GM23338 (cell line): ENCODE measurements at regions not wholly inside any gene's neighbourhood (a gene's known extent, or its start where the extent isn't known, plus 50 kb on each side); places are given as distances from the start of the nearest gene placed in this dataset.

Source experiments
- ATAC-seq: fragments of 200-7000 bp; cut with Tn5 transposase; 3 replicates; pipeline ENCODE4 v1.9.1; 2020
- DNase-seq: peaks from one replicate; pipeline ENCODE4 v3.0.0-alpha.2; 2015; ENCODE audit warnings: low spot score
- H2AFZ ChIP-seq: fragments of 200-600 bp; sonication (generic); 2 replicates; pipeline ENCODE4 v1.8.0; 2016; ENCODE audit warnings: antibody characterized with exemption, mild to moderate bottlenecking, moderate library complexity
- H3F3A ChIP-seq: fragments of 200-600 bp; sonication (generic); replicated peaks from 2 replicates; pipeline ENCODE4 v1.8.0; 2017; ENCODE audit warnings: antibody characterized with exemption, mixed run types, low read depth
- H3K27ac ChIP-seq: fragments of 200-600 bp; sonication (generic); 2 replicates; pipeline ENCODE4 v1.6.1; 2016; ENCODE audit warnings: low read depth
- H3K27me3 ChIP-seq: fragments of 200-600 bp; sonication (generic); 2 replicates; pipeline ENCODE4 v1.8.0; 2016; ENCODE audit warnings: mild to moderate bottlenecking, mixed run types, moderate library complexity; ENCODE audit not compliant: insufficient read depth
- H3K36me3 ChIP-seq: fragments of 200-600 bp; sonication (generic); 2 replicates; pipeline ENCODE4 v1.8.0; 2016; ENCODE audit warnings: mild to moderate bottlenecking; ENCODE audit not compliant: insufficient read depth
- H3K4me1 ChIP-seq: fragments of 200-600 bp; sonication (generic); 2 replicates; pipeline ENCODE4 v1.8.0; 2016; ENCODE audit warnings: mild to moderate bottlenecking, moderate library complexity; ENCODE audit not compliant: insufficient read depth
- H3K4me2 ChIP-seq: fragments of 200-600 bp; sonication (generic); 2 replicates; pipeline ENCODE4 v1.7.1; 2017; ENCODE audit warnings: mixed run types
- H3K4me3 ChIP-seq: fragments of 200-600 bp; sonication (generic); 2 replicates; pipeline ENCODE4 v1.6.1; 2016; ENCODE audit warnings: mixed run types
- H3K79me2 ChIP-seq: fragments of 200-600 bp; sonication (generic); replicated peaks from 2 replicates; pipeline ENCODE4 v1.8.0; 2017; ENCODE audit warnings: mild to moderate bottlenecking; ENCODE audit not compliant: insufficient read depth
- H3K9me2 ChIP-seq: fragments of 200-600 bp; sonication (generic); 2 replicates; pipeline ENCODE4 v1.8.0; 2017; ENCODE audit not compliant: insufficient read depth
- H4K20me1 ChIP-seq: fragments of 200-600 bp; sonication (generic); replicated peaks from 2 replicates; pipeline ENCODE4 v1.8.0; 2017; ENCODE audit warnings: mild to moderate bottlenecking; ENCODE audit not compliant: insufficient read depth
- H3K27ac Mint-ChIP-seq: 2 replicates; pipeline ENCODE4 v1.8.0; 2020; ENCODE audit warnings: inconsistent platforms, mild to moderate bottlenecking, moderate library complexity, mixed read lengths
- H3K27me3 Mint-ChIP-seq: 3 replicates; pipeline ENCODE4 v1.8.0; 2022; ENCODE audit warnings: low read depth, mild to moderate bottlenecking, moderate library complexity, mixed read lengths, inconsistent platforms; ENCODE audit not compliant: insufficient read depth, poor library complexity
- H3K36me3 Mint-ChIP-seq: 3 replicates; pipeline ENCODE4 v1.8.0; 2021; ENCODE audit warnings: low read depth, mild to moderate bottlenecking, inconsistent platforms, moderate library complexity, mixed read lengths
- H3K4me1 Mint-ChIP-seq: 3 replicates; pipeline ENCODE4 v1.8.0; 2020; ENCODE audit warnings: mild to moderate bottlenecking, inconsistent platforms, mixed read lengths
- H3K4me3 Mint-ChIP-seq: 3 replicates; pipeline ENCODE4 v1.8.0; 2021; ENCODE audit warnings: moderate library complexity, mild to moderate bottlenecking, inconsistent platforms, mixed read lengths
- H3K9me3 Mint-ChIP-seq: 3 replicates; pipeline ENCODE4 v1.8.0; 2020; ENCODE audit warnings: moderate library complexity, mild to moderate bottlenecking, inconsistent platforms, mixed read lengths
- CREB1 ChIP-seq: fragments of 250-450 bp; sonication (Bioruptor Pico); IDR thresholded peaks from 2 replicates; pipeline ENCODE4 v1.5.0; 2020; ENCODE audit warnings: low read depth, mild to moderate bottlenecking, moderate library complexity
- CTCF ChIP-seq, 2 experiments: fragments of 200-600 bp in 1 of 2; sonication (generic) in 1 of 2; conservative IDR thresholded peaks; 2 replicates each; pipeline versions ENCODE4 v1.5.1 to v1.6.1; 2016 to 2017; ENCODE audit warnings: antibody characterized with exemption in 2 of 2, low read depth in 2 of 2, mild to moderate bottlenecking in 2 of 2, moderate library complexity in 1 of 2
- ETS1 ChIP-seq: IDR thresholded peaks from 2 replicates; pipeline ENCODE4 v1.6.1; 2016; ENCODE audit warnings: antibody characterized with exemption
- EZH2 ChIP-seq: fragments of 200-600 bp; sonication (generic); IDR thresholded peaks from one replicate; pipeline ENCODE4 v1.8.0; 2017; ENCODE audit warnings: antibody characterized with exemption, mild to moderate bottlenecking, low read depth; ENCODE audit not compliant: unreplicated experiment
- EZH2phosphoT487 ChIP-seq: fragments of 200-600 bp; sonication (generic); IDR thresholded peaks from one replicate; pipeline ENCODE4 v1.8.1; 2018; ENCODE audit warnings: antibody characterized with exemption; ENCODE audit not compliant: unreplicated experiment
- JUNB ChIP-seq: IDR thresholded peaks from one replicate; pipeline ENCODE4 v1.6.1; 2016; ENCODE audit warnings: antibody characterized with exemption; ENCODE audit not compliant: unreplicated experiment
- NANOG ChIP-seq: IDR thresholded peaks from 2 replicates; pipeline ENCODE4 v1.6.1; 2016; ENCODE audit warnings: antibody characterized with exemption, borderline replicate concordance
- POLR2AphosphoS5 ChIP-seq: IDR thresholded peaks from 2 replicates; pipeline ENCODE4 v1.6.1; 2016; ENCODE audit warnings: antibody characterized with exemption, low read depth
- REST ChIP-seq: IDR thresholded peaks from one replicate; pipeline ENCODE4 v1.6.1; 2018; ENCODE audit warnings: antibody characterized with exemption; ENCODE audit not compliant: unreplicated experiment
- STAT1 ChIP-seq: IDR thresholded peaks from one replicate; pipeline ENCODE4 v1.6.1; 2016; ENCODE audit warnings: antibody characterized with exemption; ENCODE audit not compliant: unreplicated experiment
- ZNF114 ChIP-seq: fragments of 250-450 bp; sonication (Bioruptor Pico); IDR thresholded peaks from 2 replicates; pipeline ENCODE4 v1.5.0; 2020; ENCODE audit warnings: mild to moderate bottlenecking, moderate library complexity
- ZNF331 ChIP-seq: fragments of 250-450 bp; sonication (Bioruptor Pico); IDR thresholded peaks from 2 replicates; pipeline ENCODE4 v1.5.0; 2020; ENCODE audit warnings: low read depth, mild to moderate bottlenecking, moderate library complexity
- ZNF462 ChIP-seq: fragments of 250-450 bp; sonication (Bioruptor Pico); IDR thresholded peaks from 2 replicates; pipeline ENCODE4 v1.5.0; 2020; ENCODE audit warnings: mild to moderate bottlenecking, moderate library complexity

- no peaks in the 10 kb centered on the region for H3K27me3 Mint-ChIP-seq
- no peak for ATAC-seq
- TF ChIP-seq CREB1 (CRISPR knock-in tag): no peak
- no peak for TF ChIP-seq ZNF462 (CRISPR knock-in tag)
- no peak for TF ChIP-seq POLR2AphosphoS5
- no peak for TF ChIP-seq JUNB
- TF ChIP-seq ZNF331 (CRISPR knock-in tag): no peak
- no peak for TF ChIP-seq CTCF (conservative IDR thresholded peaks at IDR 0.05; ENCODE audit: low read depth in 2 of 2)
- no peak for TF ChIP-seq ZNF114 (CRISPR knock-in tag)
- TF ChIP-seq EZH2: no peak
- TF ChIP-seq NANOG: no peak
- TF ChIP-seq ETS1: no peak
- TF ChIP-seq STAT1: no peak
- TF ChIP-seq REST: no peak
- no peak for TF ChIP-seq EZH2phosphoT487
Observed at GRCh38 chr4:74608151-74608949, 163.4 kb downstream of the AREG start.

More at GRCh38 chr4:74608151-74608949, 163.4 kb downstream of the AREG start:
- Histone ChIP-seq H3K9me2 (no peaks in the 10 kb centered on the region), H2AFZ (no peak overlapping the region), H3K27me3 (no peaks in the 10 kb centered on the region), H3K4me3 (no peak overlapping the region), H3K4me1 (no peaks in the 10 kb centered on the region), H3K36me3 (no peaks in the 10 kb centered on the region), H4K20me1 (no peaks in the 10 kb centered on the region), H3K4me2 (no peak overlapping the region), H3K79me2 (no peaks in the 10 kb centered on the region), H3F3A (no peaks in the 10 kb centered on the region), H3K27ac (no peak overlapping the region)
- Mint-ChIP-seq H3K27ac (no peak overlapping the region), H3K4me3 (no peak overlapping the region), H3K9me3 (no peaks in the 10 kb centered on the region), H3K36me3 (no peaks in the 10 kb centered on the region), H3K4me1 (no peaks in the 10 kb centered on the region)
- no peak for DNase-seq
